GM12875 (cell line): ENCODE measurements at regions not wholly inside any gene's neighbourhood (a gene's known extent, or its start where the extent isn't known, plus 50 kb on each side); places are given as distances from the start of the nearest gene placed in this dataset.

ENCODE experiments used
- H3K4me3 ChIP-seq: one replicate; pipeline ENCODE4 v1.5.1; 2011; ENCODE audit warnings: low read depth, low read length, control low read depth
- TF ChIP-seq, protein P1 (sequence below): IDR thresholded peaks from 2 replicates; pipeline ENCODE4 v1.5.1; 2011; ENCODE audit warnings: low read depth, mild to moderate bottlenecking, control low read depth, inconsistent platforms, low read length, moderate library complexity, borderline replicate concordance; ENCODE audit not compliant: insufficient read depth

DNA sequence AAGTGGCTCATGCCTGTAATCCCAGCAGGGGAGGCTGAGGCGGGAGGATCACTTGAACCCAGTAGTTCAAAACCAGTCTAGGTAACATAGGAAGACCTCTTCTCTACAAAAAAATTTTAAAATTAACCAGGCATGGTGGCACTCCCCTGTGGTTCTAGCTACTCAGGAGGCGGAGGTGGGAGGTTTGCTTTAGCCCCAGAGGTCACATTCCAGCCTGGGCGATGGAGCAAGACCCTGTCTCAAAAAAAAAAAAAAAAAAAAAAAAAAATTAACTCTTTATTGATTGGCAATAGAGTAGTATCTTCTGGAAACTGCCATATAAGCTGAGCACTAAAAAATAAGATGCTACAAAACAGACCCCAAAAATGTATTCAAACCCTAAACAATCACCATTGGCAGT lies 69.5 kb downstream of the LLPH start:
- H3K4me3 ChIP-seq, result no peak overlapping the region
- TF ChIP-seq, protein P1, sequence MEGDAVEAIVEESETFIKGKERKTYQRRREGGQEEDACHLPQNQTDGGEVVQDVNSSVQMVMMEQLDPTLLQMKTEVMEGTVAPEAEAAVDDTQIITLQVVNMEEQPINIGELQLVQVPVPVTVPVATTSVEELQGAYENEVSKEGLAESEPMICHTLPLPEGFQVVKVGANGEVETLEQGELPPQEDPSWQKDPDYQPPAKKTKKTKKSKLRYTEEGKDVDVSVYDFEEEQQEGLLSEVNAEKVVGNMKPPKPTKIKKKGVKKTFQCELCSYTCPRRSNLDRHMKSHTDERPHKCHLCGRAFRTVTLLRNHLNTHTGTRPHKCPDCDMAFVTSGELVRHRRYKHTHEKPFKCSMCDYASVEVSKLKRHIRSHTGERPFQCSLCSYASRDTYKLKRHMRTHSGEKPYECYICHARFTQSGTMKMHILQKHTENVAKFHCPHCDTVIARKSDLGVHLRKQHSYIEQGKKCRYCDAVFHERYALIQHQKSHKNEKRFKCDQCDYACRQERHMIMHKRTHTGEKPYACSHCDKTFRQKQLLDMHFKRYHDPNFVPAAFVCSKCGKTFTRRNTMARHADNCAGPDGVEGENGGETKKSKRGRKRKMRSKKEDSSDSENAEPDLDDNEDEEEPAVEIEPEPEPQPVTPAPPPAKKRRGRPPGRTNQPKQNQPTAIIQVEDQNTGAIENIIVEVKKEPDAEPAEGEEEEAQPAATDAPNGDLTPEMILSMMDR, result no peak

DNA sequence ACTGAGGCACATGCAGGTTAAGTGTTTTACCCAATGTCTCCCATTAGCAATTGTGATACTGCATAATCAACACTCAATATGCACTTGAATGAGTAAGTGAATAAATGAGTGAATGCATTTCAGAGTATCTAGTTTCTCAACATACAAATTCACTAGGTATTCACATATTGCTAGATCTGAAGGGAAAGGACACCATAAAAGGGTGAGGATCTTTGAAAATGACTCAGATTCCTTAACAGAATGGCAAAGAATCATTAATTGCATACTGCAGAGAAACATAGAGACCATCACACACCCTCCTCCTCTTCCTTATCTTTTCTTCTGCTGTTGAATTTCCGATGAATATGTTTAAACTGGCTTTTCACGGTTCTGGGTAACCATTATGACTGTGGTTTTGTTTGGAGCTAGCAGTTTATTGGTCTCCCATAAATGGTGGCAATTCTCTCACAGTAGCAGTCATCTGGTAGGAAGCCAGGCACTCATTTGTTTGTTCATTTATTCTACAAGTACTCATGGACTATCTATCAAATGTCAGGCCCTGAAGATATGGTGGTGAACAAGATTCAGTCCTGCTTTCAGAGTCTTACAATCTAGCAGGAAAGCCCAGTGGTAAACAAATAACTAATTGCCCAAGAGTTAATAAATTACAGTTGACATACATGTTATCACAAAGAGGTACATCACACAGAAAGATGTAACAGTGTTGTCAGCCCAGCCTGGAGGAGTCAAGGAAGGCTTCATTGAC lies 70.2 kb downstream of the LLPH start:
- TF ChIP-seq, protein P1, result no peak
- H3K4me3 ChIP-seq, result no peak overlapping the region

DNA sequence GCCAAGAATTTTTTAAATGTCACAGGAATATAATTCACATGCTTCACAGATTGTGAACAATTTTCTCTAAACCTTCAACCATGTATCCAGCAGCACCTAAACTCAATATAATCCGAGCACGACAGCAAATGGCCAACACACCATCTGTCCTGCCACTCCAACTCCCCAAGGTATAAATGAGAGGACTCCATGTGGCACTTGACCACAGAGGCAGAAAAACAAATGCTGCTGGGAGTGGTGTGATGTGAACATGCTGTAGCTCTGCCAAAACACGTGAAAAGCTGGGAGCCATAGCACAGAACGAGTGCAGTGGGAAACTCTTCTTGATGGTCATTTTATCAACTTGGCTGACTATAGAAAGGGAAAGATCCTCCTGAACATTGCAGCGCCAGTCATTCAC lies 70.9 kb downstream of the LLPH start:
- no peak overlapping the region for H3K4me3 ChIP-seq
- TF ChIP-seq, protein P1, result no peak

DNA sequence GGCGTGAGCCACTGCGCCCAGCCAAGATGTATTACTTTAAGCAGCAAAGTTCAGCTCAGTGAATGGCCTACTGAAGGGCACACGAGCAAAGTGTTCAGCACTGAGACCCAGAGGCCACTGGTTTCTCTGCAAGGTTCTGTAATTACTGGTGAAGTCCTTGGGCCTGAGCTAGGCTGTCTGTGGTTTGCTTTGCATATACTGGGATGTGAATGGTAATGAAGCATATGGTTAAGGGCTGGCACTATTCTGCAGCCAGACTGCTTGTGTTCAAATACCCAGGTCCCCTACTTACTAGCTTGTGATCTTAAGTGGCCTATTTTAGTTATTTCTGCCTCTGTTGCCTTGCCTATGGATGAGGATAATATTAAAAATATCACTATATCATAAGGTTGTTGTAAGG lies 72.0 kb downstream of the LLPH start:
- H3K4me3 ChIP-seq, result no peak overlapping the region
- TF ChIP-seq, protein P1, result no peak

DNA sequence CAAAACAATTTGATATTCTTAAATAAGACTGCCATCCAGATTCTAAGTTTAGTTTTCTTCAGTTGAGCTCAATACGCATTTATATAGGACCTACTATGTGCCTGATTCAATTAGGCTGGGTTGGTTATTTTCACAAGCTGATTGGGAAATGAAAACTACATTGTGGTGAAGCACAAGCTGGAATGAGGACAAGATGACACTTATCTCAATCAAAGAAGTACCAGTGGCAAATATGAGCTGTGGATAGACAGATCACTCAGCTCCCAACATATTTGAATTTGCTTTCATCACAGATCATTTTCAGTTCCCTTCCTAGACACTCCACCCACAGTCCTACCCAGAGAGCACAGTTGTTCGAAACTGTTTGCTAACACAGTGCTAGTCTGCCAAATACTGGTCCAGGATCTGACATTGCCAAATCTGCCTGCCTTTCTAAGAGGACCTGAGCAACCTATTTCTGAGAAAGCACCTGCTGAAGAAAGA lies 74.7 kb downstream of the LLPH start:
- no peak overlapping the region for H3K4me3 ChIP-seq
- TF ChIP-seq, protein P1, result no peak

DNA sequence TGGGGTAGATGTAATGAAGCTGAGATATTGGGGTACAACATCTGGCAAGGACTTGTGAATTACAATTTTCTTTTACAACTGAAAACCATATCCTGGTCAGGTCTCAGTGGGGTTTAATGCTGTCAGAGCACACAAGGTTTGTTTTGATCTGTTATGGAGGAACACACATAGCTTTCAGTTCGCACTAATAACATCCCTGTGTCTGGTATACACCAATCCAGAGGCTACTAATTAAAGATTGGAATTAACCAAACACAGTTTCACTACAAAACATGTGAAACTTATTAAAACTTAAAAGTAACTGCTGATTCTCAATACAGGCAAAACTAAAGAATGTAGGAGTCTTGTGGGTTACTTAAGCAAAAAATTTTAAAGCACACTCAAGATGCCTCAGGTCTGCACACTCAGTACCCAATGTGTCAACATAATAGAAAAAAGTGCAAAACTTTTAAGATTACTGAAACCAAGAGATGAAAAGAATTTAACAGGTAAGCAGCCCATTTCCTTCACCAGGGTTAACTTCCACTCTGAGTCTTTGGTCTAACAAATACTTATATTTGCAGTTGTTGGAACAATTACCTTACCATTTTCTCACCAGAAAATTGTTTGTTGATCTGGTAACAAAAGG lies 77.4 kb downstream of the LLPH start:
- TF ChIP-seq, protein P1, result no peak
- H3K4me3 ChIP-seq, result no peak overlapping the region

DNA sequence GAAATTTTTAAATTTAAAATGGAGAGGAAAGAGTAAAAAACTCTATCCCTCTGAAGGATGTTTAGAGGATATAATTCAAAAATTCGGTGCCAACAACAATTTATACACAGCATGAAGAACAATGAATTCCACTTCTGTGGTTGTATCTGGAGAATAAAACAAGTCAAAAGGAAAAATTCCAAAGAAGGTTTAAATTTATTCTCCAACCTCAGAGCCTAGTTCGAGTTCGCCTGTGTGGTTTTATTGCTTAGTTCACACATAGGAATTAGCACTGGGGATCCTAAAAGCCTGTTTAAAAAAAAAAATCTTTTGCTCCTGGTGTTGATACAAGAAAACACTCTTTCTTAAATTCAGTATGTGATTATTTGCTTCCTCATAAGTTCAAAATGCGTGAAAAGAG lies 79.2 kb downstream of the LLPH start:
- TF ChIP-seq, protein P1, result no peak
- H3K4me3 ChIP-seq, result no peak overlapping the region
